GM18870 (cell line): ENCODE measurements at regions not wholly inside any gene's neighbourhood (a gene's known extent, or its start where the extent isn't known, plus 50 kb on each side); places are given as distances from the start of the nearest gene placed in this dataset.

Source experiments
- ATAC-seq: cut with Tn5 transposase; IDR thresholded peaks from one replicate; pipeline ENCODE4 v1.9.1; 2021; ENCODE audit warnings: moderate library complexity; ENCODE audit not compliant: unreplicated experiment

- ATAC-seq: no peak
Observed at GRCh38 chr4:161237495-161237894, 926.3 kb downstream of the FSTL5 start.

GRCh38 chr4:161225327-161225726 is 938.5 kb downstream of the FSTL5 start:
- no peak for ATAC-seq

GRCh38 chr4:161222889-161223288 is 940.9 kb downstream of the FSTL5 start:
- ATAC-seq: no peak

GRCh38 chr4:161208564-161208963 is 955.2 kb downstream of the FSTL5 start:
- no peak for ATAC-seq

GRCh38 chr4:161206528-161207080 is 957.2 kb downstream of the FSTL5 start:
- ATAC-seq: no peak

- ATAC-seq: no peak
Observed at GRCh38 chr4:161203865-161204264, 959.9 kb downstream of the FSTL5 start.

- ATAC-seq: no peak
Observed at GRCh38 chr4:161197912-161198311, 965.9 kb downstream of the FSTL5 start.

- no peak for ATAC-seq
Observed at GRCh38 chr4:161197474-161197873, 966.3 kb downstream of the FSTL5 start.

GRCh38 chr4:161189286-161190134 is 974.3 kb downstream of the FSTL5 start:
- ATAC-seq: no peak

GRCh38 chr4:161188578-161188977 is 975.2 kb downstream of the FSTL5 start:
- ATAC-seq: no peak

- no peak for ATAC-seq
Observed at GRCh38 chr4:161187569-161187968, 976.2 kb downstream of the FSTL5 start.

GRCh38 chr4:161186750-161187149 is 977.0 kb downstream of the FSTL5 start:
- no peak for ATAC-seq

- no peak for ATAC-seq
Observed at GRCh38 chr4:161186012-161186411, 977.8 kb downstream of the FSTL5 start.

GRCh38 chr4:161183729-161184128 is 980.1 kb downstream of the FSTL5 start:
- no peak for ATAC-seq

GRCh38 chr4:161182913-161183312 is 980.9 kb downstream of the FSTL5 start:
- no peak for ATAC-seq

GRCh38 chr4:161178310-161178709 is 985.5 kb downstream of the FSTL5 start:
- no peak for ATAC-seq

- no peak for ATAC-seq
Observed at GRCh38 chr4:161172396-161173026, 991.3 kb downstream of the FSTL5 start.

GRCh38 chr4:161167539-161167938 is 996.3 kb downstream of the FSTL5 start:
- no peak for ATAC-seq

- no peak for ATAC-seq
Observed at GRCh38 chr4:161160718-161161117, 1003.1 kb downstream of the FSTL5 start.

- ATAC-seq: no peak
Observed at GRCh38 chr4:161148051-161148450, 1015.7 kb downstream of the FSTL5 start.

GRCh38 chr4:161143375-161143774 is 1020.4 kb downstream of the FSTL5 start:
- ATAC-seq: no peak

- no peak for ATAC-seq
Observed at GRCh38 chr4:161134795-161135194, 1029.0 kb downstream of the FSTL5 start.
